ENCODE measurements at regions not wholly inside any gene's neighbourhood (a gene's known extent, or its start where the extent isn't known, plus 50 kb on each side); places are given as distances from the start of the nearest gene placed in this dataset.

DNA sequence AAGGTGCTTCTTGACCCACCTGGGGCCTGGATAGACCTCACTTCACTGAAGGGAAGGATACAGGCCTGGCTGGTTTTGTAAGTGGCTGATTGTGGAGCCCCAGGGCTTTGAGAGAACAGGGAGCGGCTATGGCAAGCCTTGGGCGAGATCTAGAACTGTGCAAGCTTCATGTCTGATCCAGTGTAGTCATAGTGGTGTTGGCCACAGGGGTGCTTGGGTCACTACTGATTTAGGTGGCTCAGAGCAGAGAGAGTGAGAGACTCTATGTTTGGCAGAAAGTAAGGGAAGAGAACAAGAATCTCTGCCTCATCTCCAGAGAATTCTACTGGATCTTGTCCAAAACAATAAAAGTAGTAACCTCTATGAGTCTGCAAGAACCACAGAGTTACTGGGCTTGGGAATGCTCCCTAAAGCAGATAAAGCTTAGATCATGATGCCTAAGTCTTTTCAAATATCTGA, 394.2 kb upstream of the EPHA3 start:
- TF ChIP-seq, protein P1, sequence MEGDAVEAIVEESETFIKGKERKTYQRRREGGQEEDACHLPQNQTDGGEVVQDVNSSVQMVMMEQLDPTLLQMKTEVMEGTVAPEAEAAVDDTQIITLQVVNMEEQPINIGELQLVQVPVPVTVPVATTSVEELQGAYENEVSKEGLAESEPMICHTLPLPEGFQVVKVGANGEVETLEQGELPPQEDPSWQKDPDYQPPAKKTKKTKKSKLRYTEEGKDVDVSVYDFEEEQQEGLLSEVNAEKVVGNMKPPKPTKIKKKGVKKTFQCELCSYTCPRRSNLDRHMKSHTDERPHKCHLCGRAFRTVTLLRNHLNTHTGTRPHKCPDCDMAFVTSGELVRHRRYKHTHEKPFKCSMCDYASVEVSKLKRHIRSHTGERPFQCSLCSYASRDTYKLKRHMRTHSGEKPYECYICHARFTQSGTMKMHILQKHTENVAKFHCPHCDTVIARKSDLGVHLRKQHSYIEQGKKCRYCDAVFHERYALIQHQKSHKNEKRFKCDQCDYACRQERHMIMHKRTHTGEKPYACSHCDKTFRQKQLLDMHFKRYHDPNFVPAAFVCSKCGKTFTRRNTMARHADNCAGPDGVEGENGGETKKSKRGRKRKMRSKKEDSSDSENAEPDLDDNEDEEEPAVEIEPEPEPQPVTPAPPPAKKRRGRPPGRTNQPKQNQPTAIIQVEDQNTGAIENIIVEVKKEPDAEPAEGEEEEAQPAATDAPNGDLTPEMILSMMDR (IDR thresholded peaks at IDR 0.05) = no peak
- TF ChIP-seq EP300 (IDR thresholded peaks at IDR 0.05) = no peak
- TF ChIP-seq POLR2AphosphoS5 (IDR thresholded peaks at IDR 0.05) = no peak

Measured in upper lobe of left lung (tissue), 4 donors.